A549 (cell line): ENCODE measurements at regions not wholly inside any gene's neighbourhood (a gene's known extent, or its start where the extent isn't known, plus 50 kb on each side); places are given as distances from the start of the nearest gene placed in this dataset.

Experiments used
- ATAC-seq, 2 experiments: fragments of 200-7000 bp in 1 of 2; fragments of >200 bp in 1 of 2; cut with Nextera tagmentation in 1 of 2; cut with Tn5 transposase in 1 of 2; 3 replicates each; pipeline versions ENCODE4 v1.8.0 to v1.9.1; 2018 to 2020; ENCODE audit warnings: mild to moderate bottlenecking in 1 of 2, moderate library complexity in 1 of 2
- CTCF ChIA-PET: fragments of 300-600 bp; sonication (Branson Sonifier 250); formaldehyde crosslinking; extraction: SDS; loops from one replicate; lab custom pipeline; 2021; ENCODE audit warnings: antibody characterized with exemption, inconsistent platforms; lab: Yijun Ruan, JAX
- POLR2A ChIA-PET: fragments of 350-600 bp; formaldehyde crosslinking; extraction: SDS; loops from one replicate; lab custom pipeline; 2021; ENCODE audit warnings: antibody characterized with exemption, inconsistent platforms; lab: Yijun Ruan, JAX
- DNase-seq, 2 experiments: peaks; one replicate each; pipeline versions ENCODE4 v3.0.0 to v3.0.0-alpha.2; 2011 to 2016; ENCODE audit warnings: low read depth in 1 of 2, low spot score in 1 of 2
- FAIRE-seq: peaks from 2 replicates; lab custom pipeline; 2011; peaks lifted over from hg19 to GRCh38; lab: Jason Lieb, UNC
- H3K27ac ChIP-seq, 2 experiments: fragments of >200 bp; sonication (Bioruptor Twin); formaldehyde crosslinking; 3 replicates each; pipeline ENCODE4 v1.5.1; 2016 to 2017
- H3K4me1 ChIP-seq: fragments of >200 bp; sonication (Bioruptor Twin); formaldehyde crosslinking; 3 replicates; pipeline ENCODE4 v1.6.1; 2016
- H3K4me2 ChIP-seq: fragments of >200 bp; sonication (Bioruptor Twin); formaldehyde crosslinking; 3 replicates; pipeline ENCODE4 v1.6.1; 2016
- H3K4me3 ChIP-seq: fragments of >200 bp; sonication (Bioruptor Twin); formaldehyde crosslinking; 3 replicates; pipeline ENCODE4 v1.5.1; 2016
- H3K9me3 ChIP-seq: fragments of >200 bp; sonication (Bioruptor Twin); formaldehyde crosslinking; 3 replicates; pipeline ENCODE4 v1.6.1; 2016
- BHLHE40 ChIP-seq: IDR thresholded peaks from 2 replicates; pipeline ENCODE4 v1.6.1; 2012; ENCODE audit warnings: low read depth, low read length, inconsistent platforms
- CEBPB ChIP-seq, 2 experiments: fragments of >200 bp in 1 of 2; sonication (Bioruptor Twin) in 1 of 2; formaldehyde crosslinking in 1 of 2; IDR thresholded peaks; 2 replicates each; pipeline ENCODE4 v1.6.1; 2012 to 2016
- EHF ChIP-seq: fragments of 250-450 bp; sonication (Bioruptor Pico); IDR thresholded peaks from 2 replicates; pipeline ENCODE4 v1.5.0; 2020; ENCODE audit warnings: mild to moderate bottlenecking
- EP300 ChIP-seq, 2 experiments: fragments of >200 bp; sonication (Bioruptor Twin); formaldehyde crosslinking; IDR thresholded peaks; 2 replicates in 1 of 2; 3 replicates in 1 of 2; pipeline ENCODE4 v1.6.1; 2016 to 2017
- FOSB ChIP-seq: fragments of 250-450 bp; sonication (Bioruptor Pico); IDR thresholded peaks from 2 replicates; pipeline ENCODE4 v1.5.0; 2020; ENCODE audit warnings: mild to moderate bottlenecking, moderate library complexity
- FOXS1 ChIP-seq: fragments of 250-450 bp; sonication (Bioruptor Pico); IDR thresholded peaks from 2 replicates; pipeline ENCODE4 v1.5.0; 2020; ENCODE audit warnings: mild to moderate bottlenecking, moderate library complexity
- HEYL ChIP-seq: fragments of 250-450 bp; sonication (Bioruptor Pico); IDR thresholded peaks from 2 replicates; pipeline ENCODE4 v1.8.0; 2021; ENCODE audit warnings: mild to moderate bottlenecking, moderate library complexity
- HOXB13 ChIP-seq: fragments of 250-450 bp; sonication (Bioruptor Pico); IDR thresholded peaks from 2 replicates; pipeline ENCODE4 v1.5.0; 2020; ENCODE audit warnings: low read depth, mild to moderate bottlenecking, moderate library complexity
- KDM5A ChIP-seq: fragments of 200-600 bp; sonication (generic); IDR thresholded peaks from 2 replicates; pipeline ENCODE4 v1.6.1; 2016; ENCODE audit warnings: antibody characterized with exemption, mild to moderate bottlenecking
- MYC ChIP-seq: IDR thresholded peaks from 2 replicates; pipeline ENCODE4 v1.6.1; 2012; ENCODE audit warnings: mild to moderate bottlenecking, inconsistent platforms, low read length, improper control_type of control experiment, borderline replicate concordance
- NFE2L2 ChIP-seq: fragments of 150-350 bp; conservative IDR thresholded peaks from 2 replicates; pipeline ENCODE4 v1.6.1; 2014; ENCODE audit warnings: low read length
- POLR2A ChIP-seq: IDR thresholded peaks from 2 replicates; pipeline ENCODE4 v1.6.1; 2012; ENCODE audit warnings: mild to moderate bottlenecking, low read length
- RARB ChIP-seq: fragments of 250-450 bp; sonication (Bioruptor Pico); IDR thresholded peaks from 2 replicates; pipeline ENCODE4 v1.8.0; 2021; ENCODE audit warnings: mild to moderate bottlenecking, moderate library complexity
- RFX5 ChIP-seq: fragments of 450-650 bp; IDR thresholded peaks from 2 replicates; pipeline ENCODE4 v1.7.1; 2014; ENCODE audit warnings: antibody characterized with exemption, mild to moderate bottlenecking, moderate library complexity
- RNF2 ChIP-seq: fragments of 200-600 bp; sonication (generic); IDR thresholded peaks from 2 replicates; pipeline ENCODE4 v1.6.1; 2016; ENCODE audit warnings: low read depth, mild to moderate bottlenecking, antibody characterized with exemption, moderate library complexity, borderline replicate concordance
- SMC3 ChIP-seq: fragments of >200 bp; sonication (Bioruptor Twin); formaldehyde crosslinking; IDR thresholded peaks from 3 replicates; pipeline ENCODE4 v1.6.1; 2018; ENCODE audit warnings: inconsistent platforms
- TFCP2L1 ChIP-seq: fragments of 250-450 bp; sonication (Bioruptor Pico); IDR thresholded peaks from 2 replicates; pipeline ENCODE4 v1.5.0; 2021; ENCODE audit warnings: mild to moderate bottlenecking
- ZFP36 ChIP-seq: fragments of 450-650 bp; IDR thresholded peaks from 2 replicates; pipeline ENCODE4 v1.6.1; 2014; ENCODE audit warnings: borderline replicate concordance; ENCODE audit not compliant: partially characterized antibody
- WGBS: methylation state at CpG from one replicate; pipeline ENCODE4 v1.1.6; 2017; ENCODE audit errors: missing lambda C conversion rate; 5-methylcytosine and 5-hydroxymethylcytosine counted together
- TF ChIP-seq, protein P1 (sequence below): fragments of >200 bp; sonication (Bioruptor Twin); formaldehyde crosslinking; IDR thresholded peaks from 2 replicates; pipeline ENCODE4 v1.6.1; 2016
- TF ChIP-seq, protein P2 (sequence below): fragments of 200-600 bp; sonication (generic); IDR thresholded peaks from 2 replicates; pipeline ENCODE4 v1.6.1; 2016; ENCODE audit warnings: antibody characterized with exemption, mild to moderate bottlenecking, moderate library complexity
- TF ChIP-seq, protein P3 (sequence below): fragments of 450-650 bp; IDR thresholded peaks from 2 replicates; pipeline ENCODE4 v1.6.1; 2014; ENCODE audit warnings: antibody characterized with exemption
- TF ChIP-seq, protein P4 (sequence below): fragments of 150-350 bp; IDR thresholded peaks from 2 replicates; pipeline ENCODE4 v1.6.1; 2014; ENCODE audit warnings: low read depth, mild to moderate bottlenecking, low read length
- TF ChIP-seq, protein P5 (sequence below): fragments of >200 bp; sonication (Bioruptor Twin); formaldehyde crosslinking; IDR thresholded peaks from 3 replicates; pipeline ENCODE4 v1.6.1; 2016
- TF ChIP-seq, protein P6 (sequence below): fragments of >200 bp; sonication (Bioruptor Twin); formaldehyde crosslinking; IDR thresholded peaks from 3 replicates; pipeline ENCODE4 v1.5.1; 2016

DNA sequence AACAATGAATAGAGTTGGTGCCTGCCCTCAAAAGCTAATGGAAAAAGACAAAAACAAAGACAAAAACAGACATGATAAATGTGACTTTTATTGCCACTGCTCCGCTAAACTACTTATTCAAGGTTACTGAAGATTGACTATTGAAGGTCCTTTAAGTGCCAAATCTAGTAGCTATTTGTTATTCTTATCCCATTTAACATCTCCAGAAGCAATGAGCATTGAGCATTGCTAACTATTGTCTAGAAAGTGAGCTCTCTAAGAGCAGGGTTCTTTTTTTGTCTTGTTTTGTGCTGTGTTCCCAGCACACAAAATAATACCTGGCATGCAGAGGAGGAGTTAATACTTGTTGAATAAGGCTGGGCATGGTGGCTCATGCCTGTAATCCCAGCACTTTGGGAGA, 95.4 kb upstream of the SFRP2 start:
- 91% methylated on average over 1 of the region's 1 CpG for WGBS
- H3K4me1 ChIP-seq, result no peaks in the 10 kb centered on the region
- TF ChIP-seq, protein P1, sequence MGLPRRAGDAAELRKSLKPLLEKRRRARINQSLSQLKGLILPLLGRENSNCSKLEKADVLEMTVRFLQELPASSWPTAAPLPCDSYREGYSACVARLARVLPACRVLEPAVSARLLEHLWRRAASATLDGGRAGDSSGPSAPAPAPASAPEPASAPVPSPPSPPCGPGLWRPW, result no peak
- TF ChIP-seq, protein P2, sequence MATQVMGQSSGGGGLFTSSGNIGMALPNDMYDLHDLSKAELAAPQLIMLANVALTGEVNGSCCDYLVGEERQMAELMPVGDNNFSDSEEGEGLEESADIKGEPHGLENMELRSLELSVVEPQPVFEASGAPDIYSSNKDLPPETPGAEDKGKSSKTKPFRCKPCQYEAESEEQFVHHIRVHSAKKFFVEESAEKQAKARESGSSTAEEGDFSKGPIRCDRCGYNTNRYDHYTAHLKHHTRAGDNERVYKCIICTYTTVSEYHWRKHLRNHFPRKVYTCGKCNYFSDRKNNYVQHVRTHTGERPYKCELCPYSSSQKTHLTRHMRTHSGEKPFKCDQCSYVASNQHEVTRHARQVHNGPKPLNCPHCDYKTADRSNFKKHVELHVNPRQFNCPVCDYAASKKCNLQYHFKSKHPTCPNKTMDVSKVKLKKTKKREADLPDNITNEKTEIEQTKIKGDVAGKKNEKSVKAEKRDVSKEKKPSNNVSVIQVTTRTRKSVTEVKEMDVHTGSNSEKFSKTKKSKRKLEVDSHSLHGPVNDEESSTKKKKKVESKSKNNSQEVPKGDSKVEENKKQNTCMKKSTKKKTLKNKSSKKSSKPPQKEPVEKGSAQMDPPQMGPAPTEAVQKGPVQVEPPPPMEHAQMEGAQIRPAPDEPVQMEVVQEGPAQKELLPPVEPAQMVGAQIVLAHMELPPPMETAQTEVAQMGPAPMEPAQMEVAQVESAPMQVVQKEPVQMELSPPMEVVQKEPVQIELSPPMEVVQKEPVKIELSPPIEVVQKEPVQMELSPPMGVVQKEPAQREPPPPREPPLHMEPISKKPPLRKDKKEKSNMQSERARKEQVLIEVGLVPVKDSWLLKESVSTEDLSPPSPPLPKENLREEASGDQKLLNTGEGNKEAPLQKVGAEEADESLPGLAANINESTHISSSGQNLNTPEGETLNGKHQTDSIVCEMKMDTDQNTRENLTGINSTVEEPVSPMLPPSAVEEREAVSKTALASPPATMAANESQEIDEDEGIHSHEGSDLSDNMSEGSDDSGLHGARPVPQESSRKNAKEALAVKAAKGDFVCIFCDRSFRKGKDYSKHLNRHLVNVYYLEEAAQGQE, result no peak
- no peak for TF ChIP-seq KDM5A
- TF ChIP-seq, protein P3, sequence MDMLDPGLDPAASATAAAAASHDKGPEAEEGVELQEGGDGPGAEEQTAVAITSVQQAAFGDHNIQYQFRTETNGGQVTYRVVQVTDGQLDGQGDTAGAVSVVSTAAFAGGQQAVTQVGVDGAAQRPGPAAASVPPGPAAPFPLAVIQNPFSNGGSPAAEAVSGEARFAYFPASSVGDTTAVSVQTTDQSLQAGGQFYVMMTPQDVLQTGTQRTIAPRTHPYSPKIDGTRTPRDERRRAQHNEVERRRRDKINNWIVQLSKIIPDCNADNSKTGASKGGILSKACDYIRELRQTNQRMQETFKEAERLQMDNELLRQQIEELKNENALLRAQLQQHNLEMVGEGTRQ, result no peak
- TF ChIP-seq, protein P4, sequence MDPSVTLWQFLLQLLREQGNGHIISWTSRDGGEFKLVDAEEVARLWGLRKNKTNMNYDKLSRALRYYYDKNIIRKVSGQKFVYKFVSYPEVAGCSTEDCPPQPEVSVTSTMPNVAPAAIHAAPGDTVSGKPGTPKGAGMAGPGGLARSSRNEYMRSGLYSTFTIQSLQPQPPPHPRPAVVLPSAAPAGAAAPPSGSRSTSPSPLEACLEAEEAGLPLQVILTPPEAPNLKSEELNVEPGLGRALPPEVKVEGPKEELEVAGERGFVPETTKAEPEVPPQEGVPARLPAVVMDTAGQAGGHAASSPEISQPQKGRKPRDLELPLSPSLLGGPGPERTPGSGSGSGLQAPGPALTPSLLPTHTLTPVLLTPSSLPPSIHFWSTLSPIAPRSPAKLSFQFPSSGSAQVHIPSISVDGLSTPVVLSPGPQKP, result no peak
- TF ChIP-seq, all 56 proteins: peak for 0
- no peak overlapping the region for H3K4me3 ChIP-seq
- POLR2A ChIA-PET, result no interaction called here
- no peak overlapping the region for H3K27ac ChIP-seq
- FAIRE-seq, result no peak
- H3K9me3 ChIP-seq, result no peaks in the 10 kb centered on the region
- no peak for ATAC-seq
- DNase-seq, result no peak
- no peak overlapping the region for H3K4me2 ChIP-seq
- CTCF ChIA-PET, result no interaction called here

DNA sequence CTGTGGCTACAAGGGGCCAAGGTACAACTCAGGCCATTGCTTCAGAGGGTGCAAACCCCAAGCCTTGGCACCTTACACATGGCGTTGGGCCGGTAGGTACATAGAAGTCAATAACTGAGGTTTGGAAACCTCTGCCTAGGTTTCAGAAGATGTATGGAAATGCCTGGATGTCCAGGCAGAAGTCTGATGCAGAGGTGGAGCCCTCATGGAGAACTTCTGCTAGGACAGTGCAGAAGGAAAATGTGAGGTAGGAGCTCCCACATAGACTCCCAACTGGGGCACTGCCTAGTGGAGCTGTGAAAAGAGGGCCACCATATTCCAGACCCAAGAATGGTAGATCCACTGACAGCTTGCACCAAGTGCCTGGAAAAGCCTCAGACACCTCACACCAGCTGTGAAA, 92.1 kb upstream of the SFRP2 start:
- no peaks in the 10 kb centered on the region for H3K4me1 ChIP-seq
- TF ChIP-seq EHF, result no peak
- TF ChIP-seq BHLHE40, result no peak
- no peak for TF ChIP-seq FOXS1 (CRISPR knock-in tag)
- no peak for TF ChIP-seq SMC3
- no peak for TF ChIP-seq TFCP2L1 (CRISPR knock-in tag)
- TF ChIP-seq RNF2, result no peak
- TF ChIP-seq NFE2L2, result no peak
- no peak for TF ChIP-seq HEYL (CRISPR knock-in tag)
- TF ChIP-seq, protein P5, sequence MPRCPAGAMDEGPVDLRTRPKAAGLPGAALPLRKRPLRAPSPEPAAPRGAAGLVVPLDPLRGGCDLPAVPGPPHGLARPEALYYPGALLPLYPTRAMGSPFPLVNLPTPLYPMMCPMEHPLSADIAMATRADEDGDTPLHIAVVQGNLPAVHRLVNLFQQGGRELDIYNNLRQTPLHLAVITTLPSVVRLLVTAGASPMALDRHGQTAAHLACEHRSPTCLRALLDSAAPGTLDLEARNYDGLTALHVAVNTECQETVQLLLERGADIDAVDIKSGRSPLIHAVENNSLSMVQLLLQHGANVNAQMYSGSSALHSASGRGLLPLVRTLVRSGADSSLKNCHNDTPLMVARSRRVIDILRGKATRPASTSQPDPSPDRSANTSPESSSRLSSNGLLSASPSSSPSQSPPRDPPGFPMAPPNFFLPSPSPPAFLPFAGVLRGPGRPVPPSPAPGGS, result no peak
- TF ChIP-seq HOXB13 (CRISPR knock-in tag), result no peak
- no peak for TF ChIP-seq POLR2A
- TF ChIP-seq FOSB (CRISPR knock-in tag), result no peak
- TF ChIP-seq RARB (CRISPR knock-in tag), result no peak
- TF ChIP-seq, protein P4, result no peak
- TF ChIP-seq RFX5, result no peak
- no peak for TF ChIP-seq CEBPB (IDR thresholded peaks at IDR 0.05)
- TF ChIP-seq EP300 (IDR thresholded peaks at IDR 0.05), result no peak
- TF ChIP-seq MYC, result no peak
- TF ChIP-seq ZFP36, result no peak
- TF ChIP-seq, protein P6, sequence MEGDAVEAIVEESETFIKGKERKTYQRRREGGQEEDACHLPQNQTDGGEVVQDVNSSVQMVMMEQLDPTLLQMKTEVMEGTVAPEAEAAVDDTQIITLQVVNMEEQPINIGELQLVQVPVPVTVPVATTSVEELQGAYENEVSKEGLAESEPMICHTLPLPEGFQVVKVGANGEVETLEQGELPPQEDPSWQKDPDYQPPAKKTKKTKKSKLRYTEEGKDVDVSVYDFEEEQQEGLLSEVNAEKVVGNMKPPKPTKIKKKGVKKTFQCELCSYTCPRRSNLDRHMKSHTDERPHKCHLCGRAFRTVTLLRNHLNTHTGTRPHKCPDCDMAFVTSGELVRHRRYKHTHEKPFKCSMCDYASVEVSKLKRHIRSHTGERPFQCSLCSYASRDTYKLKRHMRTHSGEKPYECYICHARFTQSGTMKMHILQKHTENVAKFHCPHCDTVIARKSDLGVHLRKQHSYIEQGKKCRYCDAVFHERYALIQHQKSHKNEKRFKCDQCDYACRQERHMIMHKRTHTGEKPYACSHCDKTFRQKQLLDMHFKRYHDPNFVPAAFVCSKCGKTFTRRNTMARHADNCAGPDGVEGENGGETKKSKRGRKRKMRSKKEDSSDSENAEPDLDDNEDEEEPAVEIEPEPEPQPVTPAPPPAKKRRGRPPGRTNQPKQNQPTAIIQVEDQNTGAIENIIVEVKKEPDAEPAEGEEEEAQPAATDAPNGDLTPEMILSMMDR, result no peak
- 0% methylated on average over 2 of the region's 2 CpGs for WGBS
- no peak for DNase-seq
- POLR2A ChIA-PET, result no interaction called here
- H3K4me2 ChIP-seq, result no peak overlapping the region
- no peaks in the 10 kb centered on the region for H3K9me3 ChIP-seq
- no peak for ATAC-seq
- no peak for FAIRE-seq
- no peak overlapping the region for H3K4me3 ChIP-seq
- CTCF ChIA-PET, result no interaction called here
- H3K27ac ChIP-seq, result no peak overlapping the region
